ENCODE measurements at regions not wholly inside any gene's neighbourhood (a gene's known extent, or its start where the extent isn't known, plus 50 kb on each side); places are given as distances from the start of the nearest gene placed in this dataset.

DNA sequence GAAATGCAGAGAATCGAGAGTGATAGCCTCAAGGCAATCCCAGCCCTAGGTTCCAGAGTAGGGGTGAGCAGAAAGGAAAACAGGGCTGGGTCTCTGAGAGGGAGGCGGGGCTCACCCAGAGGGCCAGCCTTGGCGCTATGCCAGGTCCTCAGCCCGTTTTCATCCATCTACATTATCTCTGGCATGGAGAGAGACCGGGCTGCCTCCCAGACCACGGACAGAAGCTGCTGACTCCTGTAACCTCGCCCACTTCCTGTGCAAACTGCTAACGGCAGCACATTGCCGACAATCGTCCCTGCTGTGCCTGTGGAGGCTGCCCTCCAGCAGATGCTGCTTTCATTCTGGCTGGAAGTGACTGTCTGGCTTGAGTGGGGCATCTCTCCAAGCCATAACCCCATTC is 569.1 kb downstream of the NPHP4 start:
- TF ChIP-seq, protein P1, sequence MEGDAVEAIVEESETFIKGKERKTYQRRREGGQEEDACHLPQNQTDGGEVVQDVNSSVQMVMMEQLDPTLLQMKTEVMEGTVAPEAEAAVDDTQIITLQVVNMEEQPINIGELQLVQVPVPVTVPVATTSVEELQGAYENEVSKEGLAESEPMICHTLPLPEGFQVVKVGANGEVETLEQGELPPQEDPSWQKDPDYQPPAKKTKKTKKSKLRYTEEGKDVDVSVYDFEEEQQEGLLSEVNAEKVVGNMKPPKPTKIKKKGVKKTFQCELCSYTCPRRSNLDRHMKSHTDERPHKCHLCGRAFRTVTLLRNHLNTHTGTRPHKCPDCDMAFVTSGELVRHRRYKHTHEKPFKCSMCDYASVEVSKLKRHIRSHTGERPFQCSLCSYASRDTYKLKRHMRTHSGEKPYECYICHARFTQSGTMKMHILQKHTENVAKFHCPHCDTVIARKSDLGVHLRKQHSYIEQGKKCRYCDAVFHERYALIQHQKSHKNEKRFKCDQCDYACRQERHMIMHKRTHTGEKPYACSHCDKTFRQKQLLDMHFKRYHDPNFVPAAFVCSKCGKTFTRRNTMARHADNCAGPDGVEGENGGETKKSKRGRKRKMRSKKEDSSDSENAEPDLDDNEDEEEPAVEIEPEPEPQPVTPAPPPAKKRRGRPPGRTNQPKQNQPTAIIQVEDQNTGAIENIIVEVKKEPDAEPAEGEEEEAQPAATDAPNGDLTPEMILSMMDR (IDR thresholded peaks at IDR 0.05) = no peak
- no peak for TF ChIP-seq POLR2AphosphoS5 (IDR thresholded peaks at IDR 0.05)
- TF ChIP-seq EP300 (IDR thresholded peaks at IDR 0.05) = no peak
- no peak for TF ChIP-seq POLR2A (IDR thresholded peaks at IDR 0.05)
